HG02678 (cell line): ENCODE measurements at regions not wholly inside any gene's neighbourhood (a gene's known extent, or its start where the extent isn't known, plus 50 kb on each side); places are given as distances from the start of the nearest gene placed in this dataset.
"Not testable (repeated sequence)": the region's sequence is repeated elsewhere in the genome, so short reads cannot be mapped to it uniquely, and the experiment has no call there.

Source experiments
- ATAC-seq: cut with Tn5 transposase; IDR thresholded peaks from one replicate; pipeline ENCODE4 v1.9.1; 2021; ENCODE audit warnings: mild to moderate bottlenecking, moderate library complexity; ENCODE audit not compliant: unreplicated experiment

- ATAC-seq, result no peak
Measured at GRCh38 chr3:5729852-5730251, 542.3 kb downstream of the EDEM1 start.

GRCh38 chr3:5731100-5731499 is 543.6 kb downstream of the EDEM1 start:
- no peak for ATAC-seq

DNA sequence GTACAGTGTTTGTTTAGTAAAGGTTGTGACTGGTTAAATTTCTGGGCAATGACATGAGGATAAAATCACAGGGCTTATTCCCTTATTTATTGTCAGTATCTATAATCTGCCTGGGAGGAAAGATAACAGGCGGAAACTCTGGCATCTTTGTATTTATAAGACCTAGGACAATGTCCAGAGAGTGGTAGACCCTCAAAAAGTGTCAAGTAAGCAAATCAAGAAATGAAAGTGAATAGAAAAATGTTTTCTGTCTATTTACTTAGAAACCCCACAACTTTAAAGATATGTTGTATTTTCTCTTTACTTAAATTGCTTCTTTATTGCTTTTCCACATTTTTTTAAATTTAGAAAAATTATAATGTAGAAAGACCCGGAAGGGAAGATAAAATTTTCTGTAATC is 544.6 kb downstream of the EDEM1 start:
- no peak for ATAC-seq

DNA sequence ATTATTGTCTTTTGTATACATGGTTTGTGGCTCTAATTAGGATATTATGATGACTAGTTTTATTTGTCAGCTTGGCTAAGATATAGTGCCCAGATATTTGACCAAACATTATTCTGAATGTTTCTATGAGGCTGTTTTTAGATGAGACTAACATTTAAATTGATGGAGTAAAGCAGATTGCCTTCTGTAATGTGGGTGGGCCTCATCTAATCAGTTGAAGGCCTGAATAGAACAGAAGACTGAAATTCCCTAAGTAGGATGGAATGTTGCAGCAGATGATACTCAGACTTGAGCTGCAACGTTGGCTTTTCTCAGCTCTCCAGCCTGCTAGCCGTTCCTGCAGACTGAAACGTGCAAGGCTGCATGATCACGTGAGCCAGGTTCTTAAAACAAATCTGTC is 546.5 kb downstream of the EDEM1 start:
- ATAC-seq, result no peak

GRCh38 chr3:5735896-5736295 is 548.4 kb downstream of the EDEM1 start:
- ATAC-seq, result no peak

GRCh38 chr3:5739299-5739935 is 551.9 kb downstream of the EDEM1 start:
- ATAC-seq, result no peak

GRCh38 chr3:5739949-5740348 is 552.4 kb downstream of the EDEM1 start:
- no peak for ATAC-seq

GRCh38 chr3:5741017-5741416 is 553.5 kb downstream of the EDEM1 start:
- ATAC-seq, result no peak

DNA sequence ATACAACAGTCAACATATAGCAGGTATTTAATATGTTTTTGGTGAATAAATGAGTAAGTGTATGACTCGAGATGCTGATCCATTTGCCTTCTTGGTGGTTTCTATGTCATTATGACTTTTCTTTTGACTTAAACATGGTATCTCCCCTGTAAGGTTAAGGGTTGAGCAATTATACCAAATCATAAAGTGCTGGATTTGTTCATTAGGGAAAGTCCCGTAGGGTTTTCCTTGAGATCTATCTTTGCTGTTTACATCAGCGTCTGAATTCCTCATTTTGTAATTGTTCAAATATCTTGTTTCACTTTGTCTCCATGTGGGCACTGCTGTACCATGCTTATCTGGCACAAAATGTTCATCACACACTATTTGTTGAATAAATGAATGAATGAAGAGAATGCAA is 562.6 kb downstream of the EDEM1 start:
- ATAC-seq, result no peak

DNA sequence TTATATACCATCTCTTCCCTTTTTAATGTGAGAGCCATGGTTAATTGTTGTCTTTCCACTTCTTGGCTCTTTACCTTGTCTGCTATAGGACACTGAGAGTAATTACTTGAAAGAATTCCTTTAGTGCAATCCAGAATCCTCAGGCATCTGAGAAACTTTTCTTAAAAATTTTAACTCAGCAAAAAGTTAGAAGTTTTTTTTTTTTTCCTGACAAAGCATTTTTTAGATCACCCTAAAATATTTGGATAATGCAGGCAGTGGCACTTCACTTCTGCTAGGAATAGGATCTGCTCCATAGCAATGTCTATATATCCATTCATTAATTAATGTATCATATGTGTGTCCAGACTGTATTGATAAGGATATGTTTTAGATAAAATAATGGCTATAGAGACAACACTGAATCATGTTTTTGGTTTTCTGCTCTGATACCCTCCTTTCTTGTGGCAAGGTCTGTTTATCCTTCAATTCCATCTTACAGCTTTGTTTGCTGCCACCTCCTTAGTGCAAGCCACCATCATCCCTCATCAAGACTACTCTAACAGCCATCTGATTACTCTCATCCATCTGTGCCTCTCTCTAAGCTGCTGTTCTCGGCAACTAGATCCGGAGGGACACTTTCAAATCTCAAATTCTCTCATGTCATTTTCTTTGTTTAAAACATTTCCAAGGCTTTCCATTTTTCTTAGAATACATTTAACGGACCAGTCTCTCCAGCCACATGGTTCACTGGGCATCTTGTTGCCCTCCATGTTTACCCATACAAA is 563.5 kb downstream of the EDEM1 start:
- no peak for ATAC-seq

- peak; percentile 82 for ATAC-seq
Measured at GRCh38 chr3:5754602-5755001, 567.1 kb downstream of the EDEM1 start.

GRCh38 chr3:5756443-5756842 is 568.9 kb downstream of the EDEM1 start:
- ATAC-seq, result no peak

DNA sequence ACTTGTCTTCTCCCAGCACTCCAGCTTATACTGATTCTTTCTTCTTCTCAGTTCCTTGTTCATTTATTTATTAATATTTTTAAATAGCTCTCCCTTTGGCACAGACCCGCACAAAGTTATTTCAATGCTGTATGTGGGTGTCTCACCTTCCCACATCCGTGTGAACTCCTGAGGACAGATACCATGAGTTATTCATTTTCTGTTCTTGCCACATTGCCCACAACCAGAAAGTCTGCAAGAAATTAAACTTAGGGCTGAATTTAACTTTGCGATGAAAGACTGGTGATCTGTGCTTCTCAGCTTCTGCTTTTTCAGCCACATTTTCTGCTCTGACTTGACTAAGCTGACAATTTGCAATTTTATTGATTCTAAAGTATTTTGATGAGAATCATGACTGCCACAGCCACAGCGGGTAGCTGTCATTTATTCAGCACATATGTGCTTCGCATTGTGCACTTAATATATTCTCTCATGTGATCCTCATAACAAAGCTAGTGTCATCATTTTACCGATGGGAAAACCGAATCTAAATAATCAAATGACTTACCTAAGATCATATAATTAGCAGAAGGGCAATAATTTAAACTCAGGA is 569.8 kb downstream of the EDEM1 start:
- ATAC-seq, result peak; percentile 37

- ATAC-seq, result no peak
Measured at GRCh38 chr3:5758699-5759098, 571.2 kb downstream of the EDEM1 start.

- no peak for ATAC-seq
Measured at GRCh38 chr3:5762506-5762905, 575.0 kb downstream of the EDEM1 start.

DNA sequence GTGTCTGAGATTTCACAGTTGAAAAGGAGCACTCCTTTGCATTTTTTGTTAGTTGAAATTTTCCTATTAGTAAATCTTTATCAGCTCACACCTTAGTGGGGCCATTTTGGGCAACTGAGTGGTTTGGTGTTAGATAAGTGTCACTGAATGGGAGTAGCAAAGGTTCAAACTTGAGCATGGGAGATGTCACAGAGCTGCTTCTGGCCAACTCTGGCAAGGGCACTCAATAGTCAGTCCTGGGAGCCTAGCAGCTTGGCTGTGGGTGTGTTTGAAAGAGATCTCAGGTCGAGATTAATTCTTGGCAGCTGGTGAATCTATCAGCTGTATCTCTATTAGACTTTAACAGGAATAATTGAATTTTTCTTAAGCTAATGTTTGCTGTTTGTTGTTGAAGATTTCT is 579.3 kb downstream of the EDEM1 start:
- ATAC-seq, result no peak

- no peak for ATAC-seq
Measured at GRCh38 chr3:5767304-5767703, 579.8 kb downstream of the EDEM1 start.

- no peak for ATAC-seq
Measured at GRCh38 chr3:5768281-5768945, 580.9 kb downstream of the EDEM1 start.

- ATAC-seq, result no peak
Measured at GRCh38 chr3:5769825-5770224, 582.3 kb downstream of the EDEM1 start.

GRCh38 chr3:5774337-5774736 is 586.8 kb downstream of the EDEM1 start:
- no peak for ATAC-seq

DNA sequence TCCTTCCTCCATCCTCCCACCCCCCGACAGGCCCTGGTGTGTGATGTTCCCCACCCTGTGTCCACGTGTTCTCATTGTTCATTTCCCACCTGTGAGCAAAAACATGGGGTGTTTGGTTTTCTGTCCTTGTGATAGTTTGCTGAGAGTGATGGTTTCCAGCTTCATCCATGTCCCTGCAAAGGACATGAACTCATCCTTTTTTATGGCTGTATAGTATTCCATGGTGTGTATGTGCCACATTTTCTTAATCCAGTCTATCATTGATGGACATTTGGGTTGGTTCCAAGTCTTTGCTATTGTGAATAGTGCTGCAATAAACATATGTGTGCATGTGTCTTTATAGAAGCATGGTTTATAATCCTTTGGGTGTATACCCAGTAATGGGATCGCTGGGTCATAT is 587.6 kb downstream of the EDEM1 start:
- ATAC-seq, result not testable (repeated sequence)

DNA sequence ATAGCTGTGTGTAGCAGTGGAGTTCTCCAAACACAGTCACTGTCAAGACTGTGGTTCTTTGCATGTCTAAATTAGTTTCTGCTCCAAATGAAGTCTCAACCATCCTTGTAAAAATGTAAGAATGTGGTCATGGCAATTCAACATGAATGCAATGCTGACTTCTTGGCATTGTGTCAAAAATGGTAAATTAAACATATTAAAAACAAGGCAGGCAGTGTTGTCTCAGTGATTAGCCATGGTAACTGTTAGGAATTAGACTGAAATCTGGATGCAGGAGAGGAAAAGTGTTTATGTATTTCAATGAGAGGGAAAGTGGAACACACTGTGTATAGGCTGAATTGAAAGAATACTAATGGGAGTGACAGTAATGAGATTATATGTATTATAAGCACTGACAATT is 597.2 kb downstream of the EDEM1 start:
- no peak for ATAC-seq
